ENCODE measurements at regions not wholly inside any gene's neighbourhood (a gene's known extent, or its start where the extent isn't known, plus 50 kb on each side); places are given as distances from the start of the nearest gene placed in this dataset.

- DNase-seq (ENCODE audit: low spot score in 2 of 2) (no peak), FAIRE-seq (no peak)
Measured at GRCh38 chr17:68707031-68707430, 105.9 kb upstream of the FAM20A start.

- DNase-seq (ENCODE audit: low spot score in 2 of 2) (no peak), FAIRE-seq (no peak)
Measured at GRCh38 chr17:68706356-68706920, 105.3 kb upstream of the FAM20A start.

DNA sequence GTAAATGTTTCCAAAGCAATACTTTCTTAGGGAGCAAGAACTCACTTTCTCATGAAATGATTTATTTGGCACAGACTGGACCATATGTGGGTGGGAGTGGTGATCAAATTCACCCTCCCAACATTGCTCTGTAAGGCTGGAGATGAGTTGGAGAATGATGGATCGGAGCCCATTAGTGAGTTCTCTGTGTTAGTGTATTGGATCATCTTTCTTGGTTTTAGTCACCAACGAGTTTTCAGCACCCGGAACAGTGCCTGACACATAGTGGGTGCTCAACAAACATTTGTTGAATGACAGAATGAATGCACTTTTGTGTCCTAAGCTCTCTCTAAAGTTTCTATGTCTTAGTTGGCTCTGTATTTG is 104.5 kb upstream of the FAM20A start:
- DNase-seq (ENCODE audit: low spot score in 2 of 2), result no peak
- no peak for FAIRE-seq

GRCh38 chr17:68704871-68705713 is 103.9 kb upstream of the FAM20A start:
- FAIRE-seq, result no peak
- no peak for DNase-seq (ENCODE audit: low spot score in 2 of 2)

- FAIRE-seq (no peak), DNase-seq (ENCODE audit: low spot score in 2 of 2) (no peak)
Measured at GRCh38 chr17:68701046-68701445, 99.9 kb upstream of the FAM20A start.

DNA sequence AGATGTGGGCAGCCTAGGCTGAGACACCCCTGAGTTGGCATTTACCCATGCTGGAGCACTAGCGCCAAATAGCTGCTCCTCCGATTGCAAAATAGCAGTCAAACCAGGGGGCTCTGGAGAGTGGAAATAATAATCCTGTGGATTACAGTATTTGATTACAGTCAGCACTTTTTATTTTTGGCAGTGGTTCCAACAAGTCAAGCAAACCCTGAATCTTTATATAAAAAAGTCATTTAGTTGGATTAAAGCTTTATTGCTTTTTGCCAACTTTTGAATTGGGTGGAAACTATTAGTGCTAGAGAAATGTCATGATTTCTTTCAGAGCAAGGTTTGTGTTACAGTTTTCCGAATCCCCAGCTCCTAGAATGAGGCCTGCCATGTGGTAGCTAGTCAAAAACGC is 99.3 kb upstream of the FAM20A start:
- FAIRE-seq (no peak), DNase-seq (ENCODE audit: low spot score in 2 of 2) (no peak)

- FAIRE-seq, result no peak
- DNase-seq (ENCODE audit: low spot score in 2 of 2), result no peak
Measured at GRCh38 chr17:68699936-68700335, 98.8 kb upstream of the FAM20A start.

DNA sequence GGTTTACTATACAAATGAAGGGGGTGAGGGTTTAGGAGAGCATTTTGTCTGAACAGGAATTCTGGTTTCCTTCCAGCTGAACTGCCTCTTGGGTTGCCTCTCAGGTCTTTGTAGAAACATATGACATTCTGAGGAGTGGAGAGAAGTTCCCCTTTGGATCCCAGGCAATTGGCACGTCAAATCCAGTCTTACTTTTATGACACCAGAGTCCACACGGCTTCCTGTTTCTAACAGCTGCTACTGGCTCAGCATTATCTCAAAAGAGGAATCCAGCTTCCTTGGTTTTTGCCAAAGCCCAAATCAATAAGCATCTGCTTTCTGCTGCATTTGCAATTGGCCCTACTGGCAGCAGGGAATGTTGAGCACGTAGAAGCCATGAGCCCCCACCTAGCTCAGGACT is 97.6 kb upstream of the FAM20A start:
- no peak for DNase-seq (ENCODE audit: low spot score in 2 of 2)
- no peak for FAIRE-seq

GRCh38 chr17:68697850-68698361 is 96.7 kb upstream of the FAM20A start:
- FAIRE-seq (no peak), DNase-seq (ENCODE audit: low spot score in 2 of 2) (no peak)

DNA sequence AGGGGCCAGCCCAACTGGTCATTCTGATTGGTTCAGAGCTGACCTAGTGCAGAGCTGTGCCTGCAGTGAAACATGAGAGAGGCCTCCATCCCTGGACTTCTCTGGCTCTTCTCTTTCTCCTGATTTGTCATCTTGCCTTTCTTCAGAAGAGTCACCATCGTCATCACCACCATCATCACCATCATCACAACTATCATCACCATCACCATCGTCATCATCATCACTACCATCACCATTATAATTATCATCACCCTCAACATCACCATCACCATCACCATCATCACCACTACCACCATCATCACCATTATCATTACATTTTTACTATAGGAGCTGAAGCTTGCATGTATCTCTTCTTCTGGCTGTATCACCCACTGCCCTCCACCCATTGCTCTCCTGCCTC is 94.5 kb upstream of the FAM20A start:
- no peak for DNase-seq (ENCODE audit: low spot score in 2 of 2)
- no peak for FAIRE-seq

- no peak for DNase-seq (ENCODE audit: low spot score in 2 of 2)
- FAIRE-seq, result no peak
Measured at GRCh38 chr17:68694791-68695485, 93.8 kb upstream of the FAM20A start.

DNA sequence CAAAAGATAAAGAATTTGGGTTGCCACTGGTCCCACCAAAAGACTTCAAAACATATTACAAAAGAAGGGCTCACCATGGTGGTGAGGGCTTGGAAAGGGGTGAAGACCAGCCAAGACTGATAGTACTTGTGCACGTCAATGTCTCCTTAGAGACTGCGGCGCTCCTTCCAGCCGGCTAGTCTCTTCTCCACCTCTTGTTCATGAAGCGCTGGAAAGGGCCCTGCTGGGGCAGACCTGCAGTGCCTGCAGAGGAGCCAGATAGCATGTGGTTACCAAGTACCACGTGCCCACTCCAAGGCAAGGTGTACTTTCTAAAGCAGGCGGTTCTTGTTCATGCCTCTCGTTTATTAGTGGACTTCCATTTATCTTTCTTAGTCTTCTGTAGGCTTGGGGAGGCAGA is 92.7 kb upstream of the FAM20A start:
- no peak for DNase-seq (ENCODE audit: low spot score in 2 of 2)
- FAIRE-seq, result no peak

DNA sequence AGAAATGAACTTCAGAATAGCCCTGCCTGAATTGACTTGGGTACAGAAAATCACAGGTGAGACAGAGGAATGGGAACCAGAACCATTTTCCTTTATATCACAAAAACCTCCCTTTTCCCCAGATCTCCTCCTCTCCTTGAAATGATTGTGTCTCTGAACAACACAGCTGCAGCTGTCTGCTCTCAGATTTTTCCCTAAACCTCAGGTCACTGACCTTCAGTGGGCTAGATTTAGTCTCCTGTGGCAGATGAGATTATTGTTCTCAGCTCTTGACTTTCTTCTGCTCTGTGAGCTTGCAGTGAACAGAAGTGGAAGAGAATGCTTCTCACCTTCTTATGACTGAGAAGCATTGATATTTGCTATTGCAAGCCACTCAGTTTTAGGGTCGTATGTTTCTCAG is 92.3 kb upstream of the FAM20A start:
- DNase-seq (ENCODE audit: low spot score in 2 of 2) (no peak), FAIRE-seq (no peak)

DNA sequence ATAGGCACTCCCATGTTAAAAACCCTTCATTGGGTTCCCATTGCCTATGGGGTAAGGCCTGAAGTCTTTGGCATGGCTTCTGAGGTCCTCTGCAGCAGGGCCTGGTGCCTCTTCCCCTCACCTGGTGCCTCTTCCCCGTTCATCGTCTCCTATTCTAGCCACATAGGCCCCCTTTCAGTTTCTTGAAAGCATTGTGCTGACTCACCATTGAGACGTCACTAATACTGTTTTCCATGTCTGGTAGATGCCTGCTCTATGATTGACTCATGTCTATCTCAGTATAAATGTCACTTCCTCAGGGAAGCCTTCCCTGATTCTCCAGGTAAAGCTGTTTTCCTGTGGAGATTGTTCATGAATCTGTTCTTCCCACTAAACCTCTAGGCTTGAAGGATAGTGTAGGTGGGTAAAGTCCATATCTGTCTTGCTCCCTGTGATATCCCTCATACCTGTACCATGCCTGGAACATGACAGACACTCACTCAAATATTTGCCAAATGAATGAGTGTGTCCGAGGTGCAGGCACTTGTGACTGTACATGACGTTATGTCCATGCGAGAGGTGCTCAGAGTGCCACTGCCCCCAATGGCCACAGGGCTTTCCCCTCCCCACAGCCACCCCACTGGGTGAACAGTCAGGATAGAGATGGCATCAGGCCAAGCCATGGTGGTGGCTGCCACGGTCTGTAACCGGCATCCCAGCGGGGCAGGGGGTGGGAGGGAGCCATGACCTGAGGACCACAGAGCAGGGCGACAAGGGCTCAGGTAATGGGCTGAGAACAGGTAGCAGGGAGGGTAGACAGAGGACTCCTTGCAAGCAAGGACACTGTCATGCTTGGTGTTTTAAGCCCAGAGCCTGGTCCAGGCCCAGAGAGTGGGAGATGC is 85.2 kb upstream of the FAM20A start:
- DNase-seq (ENCODE audit: low spot score in 2 of 2), result no peak
- no peak for FAIRE-seq

GRCh38 chr17:68684949-68685357 is 83.8 kb upstream of the FAM20A start:
- DNase-seq (ENCODE audit: low spot score in 2 of 2) (no peak), FAIRE-seq (no peak)

DNA sequence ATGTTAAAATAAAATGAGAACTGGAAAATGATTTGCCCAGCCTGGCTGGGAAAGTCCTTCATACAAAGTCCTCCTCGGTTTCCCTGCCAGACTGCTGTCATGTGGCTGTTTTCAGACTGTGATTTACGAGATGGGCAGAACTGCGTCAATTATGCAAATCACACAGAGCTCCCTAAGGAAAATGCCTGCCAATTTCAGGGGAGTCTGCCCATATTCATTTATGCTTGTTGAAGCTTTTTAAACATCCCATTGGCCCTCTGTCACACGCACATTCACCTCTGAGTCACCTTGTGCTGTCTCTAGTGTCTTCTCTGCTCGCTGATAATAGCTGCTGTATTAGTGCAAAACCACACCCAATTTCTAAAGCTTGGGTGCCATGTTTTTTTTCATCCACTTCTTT is 81.7 kb upstream of the FAM20A start:
- DNase-seq (ENCODE audit: low spot score in 2 of 2) (no peak), FAIRE-seq (no peak)

DNA sequence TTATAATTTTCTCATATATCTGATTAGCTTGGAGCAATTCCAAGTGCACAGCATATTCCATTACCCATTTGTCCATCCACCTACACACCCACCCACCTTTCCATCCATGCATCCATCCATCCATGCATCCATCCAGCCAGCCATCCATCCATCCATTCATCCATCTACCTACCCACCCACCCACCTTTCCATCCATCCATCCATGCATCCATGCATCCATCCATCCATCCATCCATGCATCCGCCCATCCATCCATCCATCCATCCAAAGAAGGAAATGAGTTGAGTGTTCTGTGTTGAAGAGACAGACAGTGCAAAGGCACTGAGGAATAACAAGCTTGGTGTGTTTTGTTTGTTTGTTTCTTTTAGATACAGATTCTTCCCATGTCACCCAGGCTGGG is 78.7 kb upstream of the FAM20A start:
- DNase-seq (ENCODE audit: low spot score in 2 of 2) (no peak), FAIRE-seq (no peak)

- FAIRE-seq (no peak), DNase-seq (ENCODE audit: low spot score in 2 of 2) (no peak)
Measured at GRCh38 chr17:68676856-68677255, 75.7 kb upstream of the FAM20A start.

DNA sequence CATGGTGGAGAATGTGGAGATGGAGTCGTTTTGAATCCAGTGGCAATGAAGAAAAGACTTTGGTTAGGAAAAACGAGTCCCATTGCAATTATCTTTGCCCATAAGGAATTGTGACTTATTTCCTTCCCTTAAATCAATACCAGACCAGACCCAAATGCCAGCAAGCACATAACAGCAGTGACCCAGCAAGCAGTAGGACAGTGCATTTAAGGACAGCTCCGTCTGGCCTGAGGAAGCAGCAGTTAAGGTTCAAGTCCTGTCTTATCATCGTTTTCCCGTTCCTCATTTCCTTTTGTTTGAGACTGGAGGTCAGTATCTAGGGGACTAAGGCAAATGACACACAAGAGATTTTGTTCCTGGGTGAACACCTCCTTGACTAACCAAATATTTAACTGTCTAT is 74.6 kb upstream of the FAM20A start:
- DNase-seq (ENCODE audit: low spot score in 2 of 2), result no peak
- FAIRE-seq, result no peak

DNA sequence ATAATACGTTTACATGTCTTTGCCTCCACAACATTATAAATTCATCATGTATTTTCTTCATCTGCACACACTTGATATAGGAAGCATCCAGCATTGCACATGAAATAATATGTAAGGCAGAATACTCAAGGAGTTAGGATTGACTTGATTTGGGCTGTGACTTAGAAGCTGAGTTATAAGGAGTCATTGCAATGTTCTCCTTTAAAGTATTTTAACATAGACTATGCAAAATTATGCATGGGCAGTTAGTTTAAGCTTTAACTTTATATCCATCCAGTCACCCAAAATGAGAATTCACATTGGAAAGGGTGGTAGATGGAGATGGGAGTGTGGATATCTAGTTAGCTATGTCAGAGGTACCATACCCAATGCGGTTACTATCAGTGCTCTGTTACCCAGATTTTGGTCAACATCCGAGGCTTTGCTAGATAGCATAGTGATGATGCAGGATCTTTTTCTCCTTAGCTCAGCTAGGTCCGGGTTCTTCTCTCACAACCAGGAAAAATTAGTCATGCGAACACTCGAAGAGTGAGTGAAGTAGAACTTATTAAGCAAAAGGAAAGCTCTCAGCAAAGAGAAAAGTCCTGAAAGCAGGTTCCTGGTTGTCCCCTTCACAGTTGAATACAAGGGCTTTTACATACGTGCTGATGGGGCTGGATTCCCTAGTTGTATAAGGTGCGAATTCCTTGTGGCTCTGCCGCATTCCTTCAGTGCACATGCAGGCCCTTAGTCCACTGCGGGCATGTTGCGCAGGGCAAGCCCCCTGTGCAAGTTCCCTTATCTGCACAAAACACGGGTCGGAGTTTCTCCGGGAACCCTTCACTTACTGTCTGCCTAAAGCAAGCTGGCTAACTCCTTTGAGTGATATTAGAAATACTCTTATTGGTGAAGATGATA is 73.1 kb upstream of the FAM20A start:
- FAIRE-seq (no peak), DNase-seq (ENCODE audit: low spot score in 2 of 2) (no peak)
